A549 (cell line): ENCODE measurements at regions not wholly inside any gene's neighbourhood (a gene's known extent, or its start where the extent isn't known, plus 50 kb on each side); places are given as distances from the start of the nearest gene placed in this dataset.

Experiments used
- CHD2 ChIP-seq: fragments of 150-350 bp; IDR thresholded peaks from 2 replicates; pipeline ENCODE4 v1.6.1; 2014; ENCODE audit warnings: low read length; ENCODE audit not compliant: partially characterized antibody
- CHD4 ChIP-seq: fragments of 200-600 bp; sonication (generic); IDR thresholded peaks from 2 replicates; pipeline ENCODE4 v1.6.1; 2016; ENCODE audit warnings: antibody characterized with exemption, mild to moderate bottlenecking, borderline replicate concordance
- CTCF ChIP-seq: fragments of >200 bp; sonication (Bioruptor Twin); formaldehyde crosslinking; IDR thresholded peaks from 3 replicates; pipeline ENCODE4 v1.5.1; 2016
- EP300 ChIP-seq, 2 experiments: fragments of >200 bp; sonication (Bioruptor Twin); formaldehyde crosslinking; IDR thresholded peaks; 2 replicates in 1 of 2; 3 replicates in 1 of 2; pipeline ENCODE4 v1.6.1; 2016 to 2017
- ESRRA ChIP-seq: fragments of 150-350 bp; IDR thresholded peaks from 2 replicates; pipeline ENCODE4 v1.6.1; 2014; ENCODE audit warnings: mild to moderate bottlenecking, low read length, borderline replicate concordance
- HEYL ChIP-seq: fragments of 250-450 bp; sonication (Bioruptor Pico); IDR thresholded peaks from 2 replicates; pipeline ENCODE4 v1.8.0; 2021; ENCODE audit warnings: mild to moderate bottlenecking, moderate library complexity
- MAFK ChIP-seq: fragments of 450-650 bp; IDR thresholded peaks from 2 replicates; pipeline ENCODE4 v1.6.1; 2014; ENCODE audit not compliant: partially characterized antibody
- POLR2A ChIP-seq: IDR thresholded peaks from 2 replicates; pipeline ENCODE4 v1.6.1; 2012; ENCODE audit warnings: mild to moderate bottlenecking, low read length
- RARB ChIP-seq: fragments of 250-450 bp; sonication (Bioruptor Pico); IDR thresholded peaks from 2 replicates; pipeline ENCODE4 v1.8.0; 2021; ENCODE audit warnings: mild to moderate bottlenecking, moderate library complexity
- ZSCAN20 ChIP-seq: fragments of 250-450 bp; sonication (Bioruptor Pico); IDR thresholded peaks from 2 replicates; pipeline ENCODE4 v1.8.0; 2022; ENCODE audit warnings: mild to moderate bottlenecking, moderate library complexity
- TF ChIP-seq, protein P1 (sequence below): fragments of 150-350 bp; IDR thresholded peaks from 2 replicates; pipeline ENCODE4 v1.6.1; 2014; ENCODE audit warnings: low read depth, mild to moderate bottlenecking, low read length

- TF ChIP-seq, protein P1, sequence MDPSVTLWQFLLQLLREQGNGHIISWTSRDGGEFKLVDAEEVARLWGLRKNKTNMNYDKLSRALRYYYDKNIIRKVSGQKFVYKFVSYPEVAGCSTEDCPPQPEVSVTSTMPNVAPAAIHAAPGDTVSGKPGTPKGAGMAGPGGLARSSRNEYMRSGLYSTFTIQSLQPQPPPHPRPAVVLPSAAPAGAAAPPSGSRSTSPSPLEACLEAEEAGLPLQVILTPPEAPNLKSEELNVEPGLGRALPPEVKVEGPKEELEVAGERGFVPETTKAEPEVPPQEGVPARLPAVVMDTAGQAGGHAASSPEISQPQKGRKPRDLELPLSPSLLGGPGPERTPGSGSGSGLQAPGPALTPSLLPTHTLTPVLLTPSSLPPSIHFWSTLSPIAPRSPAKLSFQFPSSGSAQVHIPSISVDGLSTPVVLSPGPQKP = no peak
- TF ChIP-seq ZSCAN20 (CRISPR knock-in tag) = no peak
- TF ChIP-seq CHD4 = no peak
- TF ChIP-seq HEYL (CRISPR knock-in tag) = no peak
- TF ChIP-seq CTCF = no peak
- TF ChIP-seq MAFK = no peak
- no peak for TF ChIP-seq CHD2
- TF ChIP-seq ESRRA = no peak
- no peak for TF ChIP-seq EP300 (IDR thresholded peaks at IDR 0.05)
- no peak for TF ChIP-seq POLR2A
- no peak for TF ChIP-seq RARB (CRISPR knock-in tag)
Observed at GRCh38 chr2:16763056-16763455, 97.4 kb upstream of the CYRIA start.
